ENCODE measurements at regions not wholly inside any gene's neighbourhood (a gene's known extent, or its start where the extent isn't known, plus 50 kb on each side); places are given as distances from the start of the nearest gene placed in this dataset.

DNA sequence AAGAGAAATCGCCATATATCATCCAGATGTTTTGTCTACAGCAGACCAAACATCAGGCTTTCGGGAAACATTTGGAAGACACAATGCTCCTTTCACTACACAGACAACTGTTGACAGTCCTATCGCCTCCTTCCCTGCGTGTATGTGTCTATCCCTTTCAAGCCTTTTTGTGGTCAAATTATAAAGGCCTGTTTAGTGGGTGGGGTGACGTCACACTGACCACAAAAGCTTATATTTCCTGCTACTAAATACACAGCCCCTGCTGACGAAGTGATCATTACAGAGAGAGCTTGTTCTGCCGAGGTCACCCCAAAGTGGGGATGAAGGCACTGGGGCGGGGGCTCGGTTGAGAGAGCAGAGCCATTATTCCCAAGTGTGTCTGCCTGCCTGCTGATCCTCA is 302.7 kb upstream of the TNP1 start:
- intact Hi-C loops (cut with DNase I), result loop anchor here in 8 of 10 donors (5.0 to 10.0 kb wide), 6 partner anchors 168 to 552 kb away; partner anchors contain the start of gene IGFBP5 (in 2 of the 8)
- Histone ChIP-seq H3K27ac (no peak overlapping the region), H3K4me3 (no peak overlapping the region), H3K27me3 (peaks cover 0 to 80% (median 0%) of the 10 kb centered on the region in 7 donors), H3K4me1 (peaks cover 0 to 32% (median 9%) of the 10 kb centered on the region in 9 donors), H3K9me3 (no peaks in the 10 kb centered on the region), H3K36me3 (no peaks in the 10 kb centered on the region)
- 78 to 83% methylated on average over 9 of the region's 9 CpGs for WGBS, 2 donors
- ATAC-seq (peak in 6 of 8 donors; percentile 19 to 55 (median 40)), DNase-seq (peak in 1 of 2 donors; percentile 28)
- TF ChIP-seq, protein P1, sequence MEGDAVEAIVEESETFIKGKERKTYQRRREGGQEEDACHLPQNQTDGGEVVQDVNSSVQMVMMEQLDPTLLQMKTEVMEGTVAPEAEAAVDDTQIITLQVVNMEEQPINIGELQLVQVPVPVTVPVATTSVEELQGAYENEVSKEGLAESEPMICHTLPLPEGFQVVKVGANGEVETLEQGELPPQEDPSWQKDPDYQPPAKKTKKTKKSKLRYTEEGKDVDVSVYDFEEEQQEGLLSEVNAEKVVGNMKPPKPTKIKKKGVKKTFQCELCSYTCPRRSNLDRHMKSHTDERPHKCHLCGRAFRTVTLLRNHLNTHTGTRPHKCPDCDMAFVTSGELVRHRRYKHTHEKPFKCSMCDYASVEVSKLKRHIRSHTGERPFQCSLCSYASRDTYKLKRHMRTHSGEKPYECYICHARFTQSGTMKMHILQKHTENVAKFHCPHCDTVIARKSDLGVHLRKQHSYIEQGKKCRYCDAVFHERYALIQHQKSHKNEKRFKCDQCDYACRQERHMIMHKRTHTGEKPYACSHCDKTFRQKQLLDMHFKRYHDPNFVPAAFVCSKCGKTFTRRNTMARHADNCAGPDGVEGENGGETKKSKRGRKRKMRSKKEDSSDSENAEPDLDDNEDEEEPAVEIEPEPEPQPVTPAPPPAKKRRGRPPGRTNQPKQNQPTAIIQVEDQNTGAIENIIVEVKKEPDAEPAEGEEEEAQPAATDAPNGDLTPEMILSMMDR (IDR thresholded peaks at IDR 0.05), result no peak

DNA sequence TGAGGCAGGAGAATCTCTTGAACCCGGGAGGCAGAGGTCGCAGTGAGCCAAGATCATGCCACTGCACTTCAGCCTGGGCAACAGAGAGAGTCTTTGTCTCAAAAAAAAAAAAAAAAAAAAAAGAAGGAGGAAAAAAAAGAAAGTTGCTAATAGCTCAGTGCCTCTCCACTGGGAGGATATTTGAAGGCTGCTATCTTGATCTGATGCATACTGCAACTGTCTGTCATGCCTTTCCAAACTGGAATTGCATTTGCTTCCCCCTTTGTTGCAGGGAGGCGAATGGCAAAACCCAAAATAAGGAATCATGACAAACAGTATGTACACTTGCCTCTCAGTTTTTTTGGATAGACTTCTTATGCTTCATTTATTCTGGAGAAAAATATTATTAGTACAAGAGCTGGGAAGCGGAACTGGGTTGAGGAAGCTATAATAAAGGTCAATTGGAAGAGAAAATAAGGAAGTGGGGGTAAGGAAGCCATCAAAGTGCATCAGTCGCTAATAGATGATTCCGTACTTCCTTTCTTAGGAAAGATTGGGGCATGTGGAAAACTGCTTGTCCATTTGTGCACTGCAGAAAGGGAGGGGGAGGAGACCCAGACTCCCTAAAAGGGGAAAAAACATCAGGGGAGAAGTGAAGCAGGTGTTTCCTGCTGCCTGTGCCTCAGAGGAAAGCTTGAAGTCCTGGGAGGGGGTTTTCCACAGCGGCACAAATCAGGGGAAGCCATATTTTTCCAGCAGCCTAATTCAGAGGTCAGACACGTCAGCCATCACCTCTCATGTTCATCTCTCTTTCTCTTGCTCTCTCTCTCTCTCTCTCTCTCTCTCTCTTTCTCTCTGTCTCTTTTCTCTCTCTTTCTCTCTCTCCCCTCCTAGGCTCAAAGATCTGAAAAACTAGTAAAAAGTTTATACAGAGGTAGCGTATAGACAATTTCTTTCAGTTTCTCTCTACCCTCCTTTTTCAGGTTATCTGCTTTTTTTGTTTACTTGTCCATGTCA is 301.4 kb upstream of the TNP1 start:
- TF ChIP-seq, protein P1 (IDR thresholded peaks at IDR 0.05), result no peak
- peaks cover 0 to 30% (median 9%) of the 10 kb centered on the region in 9 donors for H3K4me1 ChIP-seq
- H3K27me3 ChIP-seq, result peaks cover 0 to 86% (median 0%) of the 10 kb centered on the region in 7 donors
- ATAC-seq (peak in 5 of 8 donors; percentile 30 to 74 (median 59)), DNase-seq (peak in 1 of 2 donors; percentile 11)
- no peak overlapping the region for H3K27ac ChIP-seq
- no peaks in the 10 kb centered on the region for H3K9me3 ChIP-seq
- WGBS, 2 donors, result 61 to 64% methylated on average over 9 of the region's 9 CpGs
- no peaks in the 10 kb centered on the region for H3K36me3 ChIP-seq
- intact Hi-C loops (cut with DNase I), result loop anchor here in 8 of 10 donors (5.0 to 10.0 kb wide), 6 partner anchors 166 to 554 kb away; partner anchors contain the start of gene IGFBP5 (in 2 of the 8)
- H3K4me3 ChIP-seq, result no peak overlapping the region

DNA sequence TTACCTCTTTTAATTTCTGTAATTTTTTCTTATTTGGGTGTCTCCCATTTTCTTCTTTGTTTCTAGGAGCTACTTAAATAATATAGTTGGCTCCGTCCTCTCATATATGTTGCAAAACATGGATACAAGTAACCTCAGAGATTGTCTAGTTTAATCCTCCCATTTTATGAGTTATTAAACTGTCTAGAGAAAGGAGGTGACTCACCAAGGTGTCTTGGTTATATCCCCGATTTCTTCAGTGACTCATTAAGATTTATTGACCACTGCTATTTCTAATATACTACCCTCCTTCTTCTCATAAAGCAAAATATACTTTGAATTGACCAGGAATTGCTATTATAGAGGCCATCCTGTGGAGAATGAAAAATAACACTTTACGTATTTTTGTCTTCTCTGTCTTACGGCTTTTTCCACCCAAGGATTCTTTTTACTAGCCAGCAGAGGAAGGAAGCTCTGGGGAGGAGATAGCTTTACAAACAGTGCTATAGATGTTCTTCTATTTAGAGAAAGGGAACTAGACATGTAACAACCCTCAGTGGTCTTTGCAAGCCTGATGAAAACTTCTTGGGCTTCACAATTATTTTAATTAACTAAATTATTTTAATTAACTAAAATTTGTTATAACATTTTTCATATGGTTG is 300.4 kb upstream of the TNP1 start:
- no peaks in the 10 kb centered on the region for H3K36me3 ChIP-seq
- H3K4me3 ChIP-seq, result no peak overlapping the region
- H3K4me1 ChIP-seq, result peaks cover 0 to 29% (median 9%) of the 10 kb centered on the region in 9 donors
- H3K27me3 ChIP-seq, result peaks cover 0 to 86% (median 0%) of the 10 kb centered on the region in 7 donors
- no peaks in the 10 kb centered on the region for H3K9me3 ChIP-seq
- TF ChIP-seq, protein P1 (IDR thresholded peaks at IDR 0.05), result no peak
- intact Hi-C loops (cut with DNase I), result loop anchor here in 8 of 10 donors (5.0 to 10.0 kb wide), 6 partner anchors 165 to 555 kb away; partner anchors contain the start of gene IGFBP5 (in 2 of the 8)
- ATAC-seq (no peak), DNase-seq (no peak)
- WGBS, 2 donors, result 79 to 85% methylated on average over 4 of the region's 4 CpGs
- no peak overlapping the region for H3K27ac ChIP-seq

DNA sequence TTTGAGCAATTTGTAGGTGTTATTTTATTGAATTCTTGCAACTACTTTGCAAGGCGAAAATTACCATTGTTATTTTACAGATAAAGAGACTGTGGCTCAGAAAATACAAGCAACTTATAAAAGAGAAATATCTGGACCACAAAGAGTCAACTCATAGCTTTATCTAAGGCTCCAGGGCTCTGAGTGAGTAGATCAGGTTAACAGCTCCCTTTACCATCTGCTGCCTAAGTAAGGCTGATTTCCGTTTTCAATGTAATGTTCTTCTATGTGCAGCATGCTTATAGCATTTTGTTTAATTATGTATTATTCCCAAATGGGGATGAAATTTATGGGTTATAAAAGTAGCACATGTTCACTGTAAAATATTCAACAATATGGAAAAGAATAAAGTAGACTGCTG is 299.1 kb upstream of the TNP1 start:
- Histone ChIP-seq H3K4me3 (no peak overlapping the region), H3K36me3 (no peaks in the 10 kb centered on the region), H3K27me3 (peaks cover 0 to 85% (median 0%) of the 10 kb centered on the region in 7 donors), H3K4me1 (peaks cover 0 to 29% (median 9%) of the 10 kb centered on the region in 9 donors), H3K27ac (no peak overlapping the region), H3K9me3 (no peaks in the 10 kb centered on the region)
- 95 to 96% methylated on average over 2 of the region's 2 CpGs for WGBS, 2 donors
- TF ChIP-seq, protein P1 (IDR thresholded peaks at IDR 0.05), result no peak
- DNase-seq (no peak), ATAC-seq (no peak)
- intact Hi-C loops (cut with DNase I), result loop anchor here in 1 of 10 donors (10.0 kb wide), 1 partner anchor 556 kb away; no protein-coding TSS in a partner anchor
